Duodenal mucosa (tissue), 2 donors: ENCODE measurements at regions not wholly inside any gene's neighbourhood (a gene's known extent, or its start where the extent isn't known, plus 50 kb on each side); places are given as distances from the start of the nearest gene placed in this dataset.

Experiments used
- H3K27ac ChIP-seq: one replicate; pipeline ENCODE4 v1.7.0; 2013; ENCODE audit warnings: low read depth, low read length
- H3K27me3 ChIP-seq, 2 donors: one replicate each; pipeline ENCODE4 v1.7.0; 2013; ENCODE audit warnings: low read length in 2 of 2, control low read depth in 1 of 2; ENCODE audit not compliant: insufficient read depth in 2 of 2, control insufficient read depth in 1 of 2
- H3K36me3 ChIP-seq, 2 donors: one replicate each; pipeline ENCODE4 v1.7.0; 2013; ENCODE audit warnings: low read length in 2 of 2, control low read depth in 1 of 2; ENCODE audit not compliant: insufficient read depth in 2 of 2, control insufficient read depth in 1 of 2
- H3K4me1 ChIP-seq, 2 donors: one replicate each; pipeline ENCODE4 v1.7.0; 2013; ENCODE audit warnings: low read length in 2 of 2, control low read depth in 1 of 2; ENCODE audit not compliant: insufficient read depth in 2 of 2, control insufficient read depth in 1 of 2
- H3K4me3 ChIP-seq, 2 donors: one replicate each; pipeline ENCODE4 v1.7.0; 2013; ENCODE audit warnings: low read length in 2 of 2, low read depth in 1 of 2
- H3K9ac ChIP-seq, 2 donors: one replicate each; pipeline ENCODE4 v1.7.0; 2013; ENCODE audit warnings: low read length in 2 of 2, low read depth in 1 of 2
- H3K9me3 ChIP-seq, 2 donors: one replicate each; pipeline ENCODE4 v1.7.0; 2013; ENCODE audit warnings: low read length in 2 of 2, control low read depth in 1 of 2; ENCODE audit not compliant: control insufficient read depth in 1 of 2

- Histone ChIP-seq H3K27me3 (no peaks in the 10 kb centered on the region), H3K9ac (no peak overlapping the region), H3K9me3 (no peaks in the 10 kb centered on the region), H3K27ac (no peak overlapping the region), H3K36me3 (no peaks in the 10 kb centered on the region), H3K4me3 (no peak overlapping the region), H3K4me1 (no peaks in the 10 kb centered on the region)
Observed at GRCh38 chr9:119639287-119639955, 270.2 kb upstream of the BRINP1 start.

GRCh38 chr9:119634006-119634405 lies 264.8 kb upstream of the BRINP1 start:
- H3K9me3 ChIP-seq: no peaks in the 10 kb centered on the region
- no peaks in the 10 kb centered on the region for H3K36me3 ChIP-seq
- H3K27me3 ChIP-seq: no peaks in the 10 kb centered on the region

GRCh38 chr9:119611565-119611964 lies 242.3 kb upstream of the BRINP1 start:
- Histone ChIP-seq H3K27me3 (no peaks in the 10 kb centered on the region), H3K4me3 (no peak overlapping the region), H3K9me3 (no peaks in the 10 kb centered on the region), H3K36me3 (no peaks in the 10 kb centered on the region), H3K9ac (no peak overlapping the region), H3K27ac (no peak overlapping the region), H3K4me1 (no peaks in the 10 kb centered on the region)

More at GRCh38 chr9:119634006-119634405, 264.8 kb upstream of the BRINP1 start:
- H3K4me3 ChIP-seq: no peak overlapping the region
- H3K4me1 ChIP-seq: no peaks in the 10 kb centered on the region
- no peak overlapping the region for H3K9ac ChIP-seq
- H3K27ac ChIP-seq: no peak overlapping the region

GRCh38 chr9:119609277-119609971 lies 240.2 kb upstream of the BRINP1 start:
- Histone ChIP-seq H3K27me3 (no peaks in the 10 kb centered on the region), H3K4me1 (no peaks in the 10 kb centered on the region), H3K27ac (no peak overlapping the region), H3K9ac (no peak overlapping the region), H3K36me3 (no peaks in the 10 kb centered on the region), H3K9me3 (no peaks in the 10 kb centered on the region), H3K4me3 (no peak overlapping the region)

GRCh38 chr9:119601632-119602031 lies 232.4 kb upstream of the BRINP1 start:
- H3K9ac ChIP-seq: no peak overlapping the region
- no peaks in the 10 kb centered on the region for H3K9me3 ChIP-seq
- no peaks in the 10 kb centered on the region for H3K4me1 ChIP-seq
- H3K27me3 ChIP-seq: no peaks in the 10 kb centered on the region
- H3K4me3 ChIP-seq: no peak overlapping the region
- H3K36me3 ChIP-seq: no peaks in the 10 kb centered on the region
- H3K27ac ChIP-seq: no peak overlapping the region

GRCh38 chr9:119597499-119597898 lies 228.3 kb upstream of the BRINP1 start:
- no peaks in the 10 kb centered on the region for H3K27me3 ChIP-seq
- H3K4me1 ChIP-seq: no peaks in the 10 kb centered on the region
- H3K4me3 ChIP-seq: no peak overlapping the region
- H3K36me3 ChIP-seq: no peaks in the 10 kb centered on the region
- no peaks in the 10 kb centered on the region for H3K9me3 ChIP-seq
- H3K9ac ChIP-seq: no peak overlapping the region
- no peak overlapping the region for H3K27ac ChIP-seq

- Histone ChIP-seq H3K9ac (no peak overlapping the region), H3K36me3 (no peaks in the 10 kb centered on the region), H3K4me1 (no peaks in the 10 kb centered on the region), H3K27ac (no peak overlapping the region), H3K4me3 (no peak overlapping the region), H3K9me3 (no peaks in the 10 kb centered on the region), H3K27me3 (no peaks in the 10 kb centered on the region)
Observed at GRCh38 chr9:119596703-119597102, 227.5 kb upstream of the BRINP1 start.

- Histone ChIP-seq H3K27me3 (peaks cover 0 to 3% of the 10 kb centered on the region in 2 donors), H3K27ac (no peak overlapping the region), H3K9me3 (no peaks in the 10 kb centered on the region), H3K4me3 (no peak overlapping the region), H3K4me1 (no peaks in the 10 kb centered on the region), H3K36me3 (no peaks in the 10 kb centered on the region), H3K9ac (no peak overlapping the region)
Observed at GRCh38 chr9:119588874-119589744, 219.9 kb upstream of the BRINP1 start.

- Histone ChIP-seq H3K27ac (no peak overlapping the region), H3K9ac (no peak overlapping the region), H3K27me3 (no peaks in the 10 kb centered on the region), H3K36me3 (no peaks in the 10 kb centered on the region), H3K4me3 (no peak overlapping the region), H3K4me1 (no peaks in the 10 kb centered on the region), H3K9me3 (no peaks in the 10 kb centered on the region)
Observed at GRCh38 chr9:119577881-119578280, 208.6 kb upstream of the BRINP1 start.

- Histone ChIP-seq H3K4me1 (peaks cover 3 to 6% of the 10 kb centered on the region in 2 donors), H3K9ac (no peak overlapping the region), H3K36me3 (no peaks in the 10 kb centered on the region), H3K9me3 (no peaks in the 10 kb centered on the region), H3K4me3 (no peak overlapping the region), H3K27me3 (no peaks in the 10 kb centered on the region), H3K27ac (no peak overlapping the region)
Observed at GRCh38 chr9:119559986-119560385, 190.8 kb upstream of the BRINP1 start.
